Colonic mucosa (tissue), 4 donors: ENCODE measurements at regions not wholly inside any gene's neighbourhood (a gene's known extent, or its start where the extent isn't known, plus 50 kb on each side); places are given as distances from the start of the nearest gene placed in this dataset.

Source experiments
- DNase-seq: peaks from one replicate; pipeline ENCODE4 v3.0.0-alpha.2; 2020
- H3K27ac ChIP-seq: fragments of 200-600 bp; one replicate; pipeline ENCODE4 v1.8.0; 2021
- H3K27me3 ChIP-seq: fragments of 200-600 bp; one replicate; pipeline ENCODE4 v1.8.0; 2021
- H3K36me3 ChIP-seq: fragments of 200-600 bp; one replicate; pipeline ENCODE4 v1.8.0; 2021
- H3K4me1 ChIP-seq: fragments of 200-600 bp; one replicate; pipeline ENCODE4 v1.8.0; 2021; ENCODE audit warnings: mild to moderate bottlenecking
- H3K4me3 ChIP-seq: fragments of 200-600 bp; one replicate; pipeline ENCODE4 v1.8.0; 2021
- H3K9ac ChIP-seq, 2 donors: one replicate each; pipeline ENCODE4 v1.7.0; 2013; ENCODE audit warnings: control low read depth in 2 of 2, low read depth in 2 of 2, low read length in 2 of 2
- H3K9me3 ChIP-seq: fragments of 200-600 bp; one replicate; pipeline ENCODE4 v1.8.0; 2021
- intact Hi-C: fragments of 100-400 bp; cut with DNase I; formaldehyde crosslinking; loops from one replicate; pipeline ENCODE4 v1.14.1; 2022
- TF ChIP-seq, protein P1 (sequence below): fragments of 200-600 bp; IDR thresholded peaks from one replicate; pipeline ENCODE4 v1.8.0; 2022; ENCODE audit warnings: antibody characterized with exemption, mild to moderate bottlenecking
- donor health status: healthy.
- donor health status: DM: no; HTN: no; CAD: no.
- donor health status: DM: no; HTN: no; CAD: no.

DNA sequence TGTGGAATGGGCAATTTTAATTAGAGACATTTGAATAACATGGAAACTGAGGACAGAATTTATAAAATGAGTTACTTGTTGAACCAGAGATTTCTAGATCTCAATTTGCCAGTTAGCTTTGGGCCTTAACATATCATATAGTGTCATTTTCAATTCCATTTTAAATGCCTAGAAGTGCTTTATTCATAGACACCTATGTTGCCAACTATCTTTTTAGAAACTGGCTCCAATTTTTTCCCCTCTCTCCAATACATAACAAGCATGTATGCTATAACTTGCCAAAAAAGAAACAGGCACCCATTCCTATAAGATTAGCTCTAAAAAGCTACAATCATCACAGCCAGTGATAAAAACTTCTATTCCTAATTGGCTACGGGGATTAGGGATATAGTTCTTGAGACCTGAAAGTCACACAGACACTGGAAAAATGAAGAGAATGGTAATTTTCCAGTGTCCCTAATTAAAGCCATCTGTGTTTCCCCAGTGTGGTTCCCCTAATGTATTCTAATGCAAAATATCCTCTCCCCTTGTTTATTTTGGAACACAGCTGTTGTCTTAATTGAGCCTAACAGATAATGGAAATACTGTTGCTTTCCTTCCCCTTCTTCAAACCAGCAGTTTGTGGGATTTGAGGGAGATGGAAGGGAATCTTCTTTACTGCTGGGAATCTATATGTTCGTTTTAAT lies 205.5 kb upstream of the FSHR start:
- Histone ChIP-seq H3K27ac (no peak overlapping the region), H3K36me3 (no peaks in the 10 kb centered on the region), H3K27me3 (no peaks in the 10 kb centered on the region), H3K4me1 (no peaks in the 10 kb centered on the region), H3K4me3 (no peak overlapping the region), H3K9ac (no peak overlapping the region), H3K9me3 (no peaks in the 10 kb centered on the region)
- TF ChIP-seq, protein P1, sequence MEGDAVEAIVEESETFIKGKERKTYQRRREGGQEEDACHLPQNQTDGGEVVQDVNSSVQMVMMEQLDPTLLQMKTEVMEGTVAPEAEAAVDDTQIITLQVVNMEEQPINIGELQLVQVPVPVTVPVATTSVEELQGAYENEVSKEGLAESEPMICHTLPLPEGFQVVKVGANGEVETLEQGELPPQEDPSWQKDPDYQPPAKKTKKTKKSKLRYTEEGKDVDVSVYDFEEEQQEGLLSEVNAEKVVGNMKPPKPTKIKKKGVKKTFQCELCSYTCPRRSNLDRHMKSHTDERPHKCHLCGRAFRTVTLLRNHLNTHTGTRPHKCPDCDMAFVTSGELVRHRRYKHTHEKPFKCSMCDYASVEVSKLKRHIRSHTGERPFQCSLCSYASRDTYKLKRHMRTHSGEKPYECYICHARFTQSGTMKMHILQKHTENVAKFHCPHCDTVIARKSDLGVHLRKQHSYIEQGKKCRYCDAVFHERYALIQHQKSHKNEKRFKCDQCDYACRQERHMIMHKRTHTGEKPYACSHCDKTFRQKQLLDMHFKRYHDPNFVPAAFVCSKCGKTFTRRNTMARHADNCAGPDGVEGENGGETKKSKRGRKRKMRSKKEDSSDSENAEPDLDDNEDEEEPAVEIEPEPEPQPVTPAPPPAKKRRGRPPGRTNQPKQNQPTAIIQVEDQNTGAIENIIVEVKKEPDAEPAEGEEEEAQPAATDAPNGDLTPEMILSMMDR = no peak
- no peak for DNase-seq
- intact Hi-C loops = no loop called here

DNA sequence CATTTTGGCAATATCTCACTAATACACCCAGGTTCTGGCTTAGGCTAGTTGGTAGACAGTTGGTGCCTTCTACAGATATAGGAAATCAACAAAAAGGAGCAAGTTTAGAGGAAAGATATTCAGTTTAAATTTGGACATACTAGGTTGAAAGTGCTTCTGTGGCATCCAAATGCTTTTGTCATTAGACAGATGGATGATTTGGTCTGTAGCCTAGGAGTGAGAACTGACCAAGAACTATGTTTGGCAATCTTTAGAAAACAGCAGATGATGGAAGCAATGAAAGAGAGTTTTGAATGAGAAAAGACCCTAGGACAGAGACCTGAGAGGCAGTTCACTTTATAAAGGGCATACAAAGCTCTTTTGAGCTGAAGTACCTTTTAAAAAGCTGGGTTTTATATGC lies 201.3 kb upstream of the FSHR start:
- intact Hi-C loops = no loop called here

DNA sequence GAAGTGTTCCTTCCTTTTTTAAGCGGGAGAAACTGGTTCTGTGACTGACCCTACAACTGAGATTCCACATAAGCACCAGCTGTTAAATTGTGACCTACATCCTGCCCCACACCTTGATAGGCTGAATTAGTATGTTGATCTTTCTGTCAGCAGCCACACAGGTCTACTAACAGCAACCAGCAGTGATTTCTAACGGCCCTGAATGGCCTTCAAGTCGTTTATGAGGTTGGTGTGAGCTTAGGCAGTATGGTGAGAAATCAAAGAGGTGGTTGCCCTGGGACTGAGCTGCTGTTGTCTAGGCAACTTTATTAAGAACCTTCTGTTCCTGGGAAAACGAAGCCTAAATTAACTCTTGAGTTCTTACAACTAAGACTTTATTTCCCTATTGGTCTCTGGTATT lies 197.2 kb upstream of the FSHR start:
- no peaks in the 10 kb centered on the region for H3K36me3 ChIP-seq
- H3K4me3 ChIP-seq = no peak overlapping the region
- no peak overlapping the region for H3K9ac ChIP-seq
- intact Hi-C loops = no loop called here
- no peaks in the 10 kb centered on the region for H3K4me1 ChIP-seq
- no peak overlapping the region for H3K27ac ChIP-seq
- H3K27me3 ChIP-seq = no peaks in the 10 kb centered on the region
- H3K9me3 ChIP-seq = no peaks in the 10 kb centered on the region
- TF ChIP-seq, protein P1 = no peak
- no peak for DNase-seq

More for the DNA sequence above, 201.3 kb upstream of the FSHR start:
- Histone ChIP-seq H3K4me1 (no peaks in the 10 kb centered on the region), H3K9me3 (no peaks in the 10 kb centered on the region), H3K36me3 (no peaks in the 10 kb centered on the region), H3K4me3 (no peak overlapping the region), H3K9ac (no peak overlapping the region), H3K27me3 (no peaks in the 10 kb centered on the region), H3K27ac (no peak overlapping the region)
- DNase-seq = no peak
- TF ChIP-seq, protein P1 = no peak

DNA sequence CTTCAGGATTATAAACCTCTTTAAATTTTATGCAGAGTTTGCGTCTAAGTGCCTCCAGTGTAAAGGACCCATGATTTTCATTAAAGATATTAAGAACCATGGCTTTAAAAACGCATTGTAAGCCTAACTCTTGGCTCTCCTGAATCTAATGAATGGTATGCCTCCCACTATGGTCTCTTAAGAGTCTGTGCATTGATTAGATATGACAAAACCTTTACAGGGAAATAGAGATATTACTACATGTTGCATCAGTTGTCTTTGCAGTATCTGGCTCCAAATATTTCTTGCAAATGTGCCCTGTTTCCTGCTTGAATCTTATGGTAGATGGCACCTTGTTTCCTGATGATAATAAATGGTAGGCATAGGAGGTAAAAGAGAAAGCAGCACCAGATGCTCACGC lies 189.3 kb upstream of the FSHR start:
- Histone ChIP-seq H3K9me3 (no peaks in the 10 kb centered on the region), H3K4me1 (no peaks in the 10 kb centered on the region), H3K4me3 (no peak overlapping the region), H3K27ac (no peak overlapping the region), H3K36me3 (no peaks in the 10 kb centered on the region), H3K9ac (no peak overlapping the region), H3K27me3 (no peaks in the 10 kb centered on the region)
- intact Hi-C loops = no loop called here
- TF ChIP-seq, protein P1 = no peak
- DNase-seq = no peak

DNA sequence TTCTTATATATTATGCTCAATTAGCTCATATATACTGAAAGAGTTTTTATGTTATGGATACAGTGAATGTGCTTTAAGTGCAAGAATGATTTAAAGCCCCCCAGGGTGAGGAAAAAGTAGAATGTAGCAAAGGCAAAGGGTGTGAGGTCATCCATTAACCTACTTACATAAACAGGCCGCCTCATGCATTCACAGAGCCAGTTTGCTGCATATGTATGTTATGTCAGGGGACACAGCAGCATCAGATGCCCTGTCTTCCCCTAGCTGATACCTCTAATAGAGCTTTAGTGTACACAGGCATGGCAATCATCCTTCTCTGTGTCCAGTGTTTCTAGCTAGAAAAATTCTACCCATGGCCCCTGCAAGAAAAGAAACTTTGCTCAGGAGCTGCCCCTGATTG lies 187.8 kb upstream of the FSHR start:
- TF ChIP-seq, protein P1 = no peak
- DNase-seq = no peak
- Histone ChIP-seq H3K27ac (no peak overlapping the region), H3K4me3 (no peak overlapping the region), H3K9me3 (no peaks in the 10 kb centered on the region), H3K27me3 (no peaks in the 10 kb centered on the region), H3K36me3 (no peaks in the 10 kb centered on the region), H3K9ac (no peak overlapping the region), H3K4me1 (no peaks in the 10 kb centered on the region)
- intact Hi-C loops = no loop called here
